ENCODE measurements at regions not wholly inside any gene's neighbourhood (a gene's known extent, or its start where the extent isn't known, plus 50 kb on each side); places are given as distances from the start of the nearest gene placed in this dataset.

DNA sequence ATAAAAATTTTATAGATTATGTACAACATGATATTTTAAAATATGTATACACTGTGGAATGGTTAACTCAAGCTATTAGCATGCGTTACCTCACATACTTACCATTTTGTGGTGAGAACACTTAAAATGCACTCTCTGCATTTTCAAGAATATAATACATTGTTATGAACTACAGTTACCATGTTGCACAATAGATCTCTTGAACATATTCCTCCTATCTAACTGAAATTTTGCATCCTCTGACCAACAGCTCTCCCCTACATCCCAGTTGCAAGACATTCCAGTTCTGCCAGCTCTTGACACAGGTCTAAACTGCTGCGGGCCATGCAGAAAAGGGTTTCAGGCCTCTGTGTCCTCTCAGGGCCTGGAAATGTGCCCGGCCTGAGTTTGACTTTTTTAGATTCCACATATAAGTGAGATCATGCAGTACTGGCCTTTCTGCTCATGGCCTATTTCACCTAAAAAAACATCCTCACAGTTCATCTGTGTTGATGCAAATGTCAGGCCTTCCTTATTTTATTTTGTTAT, 113.7 kb downstream of the CDCA7 start:
- TF ChIP-seq, protein P1, sequence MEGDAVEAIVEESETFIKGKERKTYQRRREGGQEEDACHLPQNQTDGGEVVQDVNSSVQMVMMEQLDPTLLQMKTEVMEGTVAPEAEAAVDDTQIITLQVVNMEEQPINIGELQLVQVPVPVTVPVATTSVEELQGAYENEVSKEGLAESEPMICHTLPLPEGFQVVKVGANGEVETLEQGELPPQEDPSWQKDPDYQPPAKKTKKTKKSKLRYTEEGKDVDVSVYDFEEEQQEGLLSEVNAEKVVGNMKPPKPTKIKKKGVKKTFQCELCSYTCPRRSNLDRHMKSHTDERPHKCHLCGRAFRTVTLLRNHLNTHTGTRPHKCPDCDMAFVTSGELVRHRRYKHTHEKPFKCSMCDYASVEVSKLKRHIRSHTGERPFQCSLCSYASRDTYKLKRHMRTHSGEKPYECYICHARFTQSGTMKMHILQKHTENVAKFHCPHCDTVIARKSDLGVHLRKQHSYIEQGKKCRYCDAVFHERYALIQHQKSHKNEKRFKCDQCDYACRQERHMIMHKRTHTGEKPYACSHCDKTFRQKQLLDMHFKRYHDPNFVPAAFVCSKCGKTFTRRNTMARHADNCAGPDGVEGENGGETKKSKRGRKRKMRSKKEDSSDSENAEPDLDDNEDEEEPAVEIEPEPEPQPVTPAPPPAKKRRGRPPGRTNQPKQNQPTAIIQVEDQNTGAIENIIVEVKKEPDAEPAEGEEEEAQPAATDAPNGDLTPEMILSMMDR (IDR thresholded peaks at IDR 0.05): no peak
- no peak for TF ChIP-seq POLR2A (IDR thresholded peaks at IDR 0.05)
- no peak for TF ChIP-seq POLR2AphosphoS5 (IDR thresholded peaks at IDR 0.05)
